Suprapubic skin (tissue), 3 donors: ENCODE measurements at regions not wholly inside any gene's neighbourhood (a gene's known extent, or its start where the extent isn't known, plus 50 kb on each side); places are given as distances from the start of the nearest gene placed in this dataset.

Experiments used
- CTCF ChIP-seq, 2 donors: fragments of 200-600 bp in 1 of 2; fragments of 450-650 bp in 1 of 2; sonication (generic) in 1 of 2; IDR thresholded peaks; one replicate each; pipeline ENCODE4 v1.5.1; 2016 to 2019; ENCODE audit warnings: antibody characterized with exemption in 2 of 2, mild to moderate bottlenecking in 1 of 2, moderate library complexity in 1 of 2
- EP300 ChIP-seq: sonication (generic); formaldehyde crosslinking; IDR thresholded peaks from one replicate; pipeline ENCODE4 v1.6.1; 2017; ENCODE audit warnings: antibody characterized with exemption
- POLR2A ChIP-seq, 2 donors: fragments of 450-650 bp; IDR thresholded peaks; one replicate each; pipeline ENCODE4 v1.6.1; 2017; ENCODE audit warnings: antibody characterized with exemption in 2 of 2, mild to moderate bottlenecking in 2 of 2, moderate library complexity in 2 of 2

- no peak for TF ChIP-seq POLR2A (IDR thresholded peaks at IDR 0.05)
- TF ChIP-seq EP300: no peak
- TF ChIP-seq CTCF (IDR thresholded peaks at IDR 0.05): no peak
Observed at GRCh38 chr4:34939073-34939472, 1305.2 kb downstream of the ARAP2 start.
